HG02943 (cell line): ENCODE measurements at regions not wholly inside any gene's neighbourhood (a gene's known extent, or its start where the extent isn't known, plus 50 kb on each side); places are given as distances from the start of the nearest gene placed in this dataset.

Source experiments
- ATAC-seq: cut with Tn5 transposase; IDR thresholded peaks from one replicate; pipeline ENCODE4 v1.9.1; 2021; ENCODE audit warnings: mild to moderate bottlenecking, low read depth, moderate library complexity; ENCODE audit not compliant: unreplicated experiment

DNA sequence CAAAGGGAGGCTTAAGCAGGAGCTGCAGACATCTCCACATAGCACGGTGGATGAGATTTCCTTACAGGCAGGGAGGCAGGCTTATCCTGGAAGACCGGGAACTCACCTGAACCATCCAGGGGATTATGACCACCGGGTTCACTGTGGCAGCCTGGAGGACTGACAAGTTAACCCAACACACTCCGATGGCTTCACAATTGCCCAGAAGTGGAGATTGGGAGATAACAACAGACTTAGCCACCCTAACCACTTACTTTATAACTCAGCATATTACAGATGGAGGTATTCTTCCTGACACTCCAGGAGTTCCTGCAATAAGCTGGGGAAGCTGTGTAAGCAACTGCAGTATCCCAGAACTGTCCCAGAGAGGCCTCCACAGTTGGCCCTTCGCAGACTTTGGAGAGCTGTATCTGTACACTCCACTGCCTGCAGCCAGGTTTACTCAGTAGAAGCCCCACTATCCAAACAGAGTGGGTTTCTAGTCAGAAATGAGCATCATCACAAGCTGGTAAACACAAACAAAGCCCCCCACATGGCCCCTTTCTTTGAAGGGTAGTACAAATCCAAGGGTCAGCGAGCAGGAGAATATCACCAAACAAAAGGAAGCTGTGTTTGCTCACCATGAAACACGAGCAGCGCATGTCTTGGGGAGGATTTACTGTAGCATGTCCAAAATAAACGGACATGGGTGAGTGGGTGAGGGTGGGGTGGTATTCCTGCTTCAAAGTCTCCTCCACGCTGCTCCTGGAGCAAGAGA, 462.2 kb downstream of the RASEF start:
- ATAC-seq: no peak

DNA sequence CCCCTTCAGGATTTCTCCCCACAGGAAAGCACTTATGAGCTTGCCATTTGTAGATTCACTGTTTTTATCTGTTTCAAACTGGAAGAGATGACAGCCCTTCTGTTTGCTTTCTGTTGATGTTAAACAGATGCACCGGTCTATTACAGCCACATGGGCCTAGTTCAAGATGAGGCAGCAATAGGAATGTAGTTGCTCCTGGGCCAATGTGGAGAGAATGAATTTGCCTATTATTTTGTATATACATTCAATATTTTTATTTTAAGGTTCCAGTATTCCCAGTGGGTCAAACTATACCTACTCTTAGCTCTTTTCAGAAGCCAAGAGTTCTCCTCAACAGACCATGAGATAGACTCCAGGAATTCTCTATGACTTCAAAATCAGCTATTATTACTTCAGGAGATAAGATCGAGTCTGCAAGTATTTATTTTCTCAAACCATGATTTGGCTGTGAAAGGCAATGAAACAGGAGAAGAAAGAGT, 461.6 kb downstream of the RASEF start:
- ATAC-seq: no peak

DNA sequence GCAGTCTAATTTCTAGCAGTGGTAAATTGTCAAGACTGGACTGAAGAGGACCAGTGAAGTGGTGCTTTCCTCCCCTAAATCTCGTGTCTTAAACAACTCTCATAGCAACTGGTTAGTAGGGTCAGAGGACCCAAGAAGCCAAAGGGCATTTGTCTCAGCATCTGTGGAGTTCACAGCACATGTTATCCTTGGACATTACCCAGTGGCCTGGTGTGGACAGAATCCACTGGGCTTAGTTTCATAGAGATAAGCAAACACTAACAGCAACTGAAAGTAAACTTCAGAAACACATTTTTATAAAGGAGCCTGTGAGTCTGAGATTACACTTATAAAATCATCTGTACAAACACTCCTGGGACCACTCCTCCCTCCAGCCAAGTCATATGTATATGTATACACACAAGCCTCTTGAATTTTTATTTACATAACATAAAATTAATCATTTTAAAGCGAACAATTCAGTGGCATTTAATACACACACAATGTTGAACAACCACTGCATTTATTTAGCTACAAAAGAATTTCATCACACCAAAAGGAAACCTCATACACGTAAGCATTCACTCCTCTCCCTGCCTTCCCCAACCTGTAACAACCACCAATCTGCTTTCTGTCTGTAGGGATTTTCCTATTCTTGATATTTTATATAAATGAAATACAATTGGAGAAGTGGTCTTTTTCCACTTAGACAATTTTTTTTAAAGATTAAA, 457.8 kb downstream of the RASEF start:
- ATAC-seq: no peak

DNA sequence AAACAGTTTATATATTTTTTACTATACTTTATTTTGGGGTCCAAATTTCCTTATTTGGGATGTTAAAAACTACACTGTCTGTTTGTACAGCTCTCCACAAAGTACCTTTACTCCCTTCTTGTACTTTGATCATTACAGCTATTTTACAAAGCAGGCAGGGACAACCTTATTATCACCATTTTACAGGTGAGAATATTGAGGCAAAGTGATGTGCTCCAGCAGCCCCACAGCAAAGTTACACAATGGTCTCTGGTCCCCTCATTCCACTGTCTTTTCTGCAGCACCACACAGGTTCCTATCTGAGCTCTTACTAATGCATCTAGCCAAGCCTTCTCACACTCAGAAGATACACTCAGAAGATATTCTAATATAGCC, 457.3 kb downstream of the RASEF start:
- no peak for ATAC-seq

DNA sequence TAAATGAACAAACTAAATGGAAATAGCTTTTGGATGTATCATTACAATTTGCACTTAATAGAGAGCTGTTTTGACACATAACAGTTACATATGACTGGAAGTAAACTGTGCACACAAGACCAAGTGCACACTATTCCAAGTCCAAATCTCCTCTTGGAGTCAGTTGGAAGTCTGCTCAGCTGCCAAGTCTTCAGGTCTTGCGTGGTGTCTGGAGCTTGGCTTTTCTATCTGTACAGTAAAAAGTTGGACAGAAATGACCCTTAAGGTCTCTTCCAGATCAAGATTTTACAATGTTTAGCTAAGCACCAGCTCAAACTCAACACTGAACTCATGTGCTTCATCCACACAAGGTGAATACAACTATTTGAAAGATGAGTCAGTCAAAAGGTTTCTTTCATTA, 456.9 kb downstream of the RASEF start:
- ATAC-seq: no peak

DNA sequence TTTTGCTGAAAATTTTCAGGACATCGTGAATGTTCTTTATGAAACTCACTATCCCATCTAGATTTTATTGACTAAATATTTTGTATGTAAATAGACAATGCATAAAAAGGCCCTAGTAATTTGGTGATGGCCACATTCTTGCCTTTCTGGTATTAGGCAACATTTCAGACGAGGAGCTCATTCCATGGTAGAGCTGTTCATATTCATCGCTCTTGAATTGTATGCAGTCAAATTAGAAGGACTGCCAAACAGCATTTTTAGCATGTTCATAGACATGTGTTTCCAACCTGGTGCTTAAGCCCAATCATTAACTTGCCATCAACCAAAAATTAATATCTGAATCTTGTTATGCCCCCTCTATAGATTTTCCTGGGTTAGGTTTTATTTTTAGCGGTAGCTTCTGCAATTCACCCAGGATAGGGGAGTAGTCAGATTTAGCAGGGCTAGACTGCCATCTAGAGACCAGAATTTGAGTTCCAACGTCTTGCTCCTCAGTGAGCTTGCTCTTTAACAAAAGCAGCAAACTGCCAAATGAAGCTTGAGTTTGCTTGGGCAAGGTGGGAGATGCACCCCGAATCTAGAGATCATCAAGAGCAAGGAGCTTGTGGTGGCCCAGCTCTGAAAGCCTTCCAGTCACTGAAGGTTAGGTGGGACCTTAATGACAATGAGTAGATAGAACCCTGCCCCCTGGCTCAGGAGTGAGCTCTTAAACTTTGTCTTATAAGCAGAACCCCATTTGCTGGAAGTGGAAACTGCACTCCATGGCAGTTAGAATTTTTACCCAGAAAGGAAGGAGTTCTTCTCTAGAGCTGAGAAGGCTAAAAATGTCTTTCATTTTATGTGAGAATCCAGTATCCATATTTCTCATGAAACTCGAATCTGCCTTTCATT, 456.2 kb downstream of the RASEF start:
- ATAC-seq: no peak

DNA sequence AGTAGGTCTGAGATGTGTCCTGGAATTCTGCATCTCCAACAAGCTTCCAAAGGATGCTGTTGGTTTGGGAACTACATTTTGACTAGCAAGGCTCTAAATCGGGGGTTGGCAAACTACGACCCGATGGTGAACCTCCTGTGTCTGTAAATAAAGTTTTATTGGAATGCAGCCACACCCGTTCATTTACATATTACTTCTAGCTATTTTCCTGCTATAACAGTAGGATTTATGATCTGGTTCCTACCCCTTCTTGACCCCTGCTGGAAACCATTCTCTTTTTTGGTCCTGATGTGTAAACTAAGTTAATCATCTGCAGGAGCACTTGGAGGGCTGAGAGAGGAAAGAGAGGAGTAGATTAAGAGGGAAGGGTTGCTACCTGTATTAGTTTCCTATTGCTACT, 454.5 kb downstream of the RASEF start:
- no peak for ATAC-seq

DNA sequence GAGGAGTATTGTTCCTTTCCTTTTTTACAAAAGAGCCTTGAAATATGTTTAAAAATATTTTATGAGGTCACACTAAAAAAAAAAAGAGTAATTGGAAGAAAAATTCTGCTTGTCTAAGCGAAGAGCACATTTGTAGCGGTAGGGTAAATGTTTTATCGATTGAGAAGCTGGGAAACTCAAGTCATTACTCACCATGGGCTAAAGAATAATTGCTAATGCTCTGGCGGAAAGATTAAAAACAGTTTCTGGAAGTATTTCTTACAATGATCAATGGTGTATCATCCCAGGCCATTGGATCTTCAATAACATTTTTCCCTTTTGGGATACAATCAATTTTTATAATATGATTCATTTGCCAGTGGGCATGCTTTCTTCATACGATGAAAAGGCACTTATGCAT, 450.0 kb downstream of the RASEF start:
- no peak for ATAC-seq

DNA sequence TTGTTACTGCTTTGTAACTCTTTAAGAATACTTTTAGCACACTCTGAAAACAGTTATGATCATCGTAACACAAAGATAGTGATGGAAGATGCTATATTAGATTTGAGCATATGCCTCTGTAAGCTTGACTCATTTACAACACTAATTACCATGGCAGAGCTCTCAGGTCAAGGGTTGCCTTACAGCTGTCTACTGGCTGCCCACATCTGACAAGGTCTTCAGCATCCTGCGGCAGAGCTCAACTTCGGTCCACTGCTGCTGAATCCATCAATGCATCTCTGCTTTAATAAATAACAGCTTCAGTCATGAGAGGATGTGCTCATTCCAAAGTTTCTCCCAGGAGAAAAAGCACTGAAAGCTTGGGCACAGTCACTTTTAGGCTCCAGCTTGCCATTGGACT, 449.4 kb downstream of the RASEF start:
- ATAC-seq: no peak

DNA sequence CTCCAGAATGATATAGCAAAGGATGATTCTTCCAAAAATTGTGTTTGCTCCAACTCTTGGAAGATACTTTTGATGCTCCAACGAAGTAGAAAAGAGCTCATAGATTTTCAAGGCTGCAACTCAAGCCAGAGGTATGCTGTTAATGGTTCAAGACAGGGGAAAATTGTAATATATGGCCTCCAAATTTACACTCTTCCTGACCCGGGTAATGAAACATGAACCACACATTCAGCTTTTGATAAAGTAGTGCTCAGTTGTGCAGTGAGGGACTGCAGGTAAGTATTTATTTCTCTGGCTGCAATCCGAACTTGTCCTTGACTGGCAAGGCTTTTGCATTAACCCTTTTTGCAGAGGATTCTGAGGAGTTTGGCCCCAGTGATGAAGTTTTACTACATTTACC, 446.4 kb downstream of the RASEF start:
- no peak for ATAC-seq

DNA sequence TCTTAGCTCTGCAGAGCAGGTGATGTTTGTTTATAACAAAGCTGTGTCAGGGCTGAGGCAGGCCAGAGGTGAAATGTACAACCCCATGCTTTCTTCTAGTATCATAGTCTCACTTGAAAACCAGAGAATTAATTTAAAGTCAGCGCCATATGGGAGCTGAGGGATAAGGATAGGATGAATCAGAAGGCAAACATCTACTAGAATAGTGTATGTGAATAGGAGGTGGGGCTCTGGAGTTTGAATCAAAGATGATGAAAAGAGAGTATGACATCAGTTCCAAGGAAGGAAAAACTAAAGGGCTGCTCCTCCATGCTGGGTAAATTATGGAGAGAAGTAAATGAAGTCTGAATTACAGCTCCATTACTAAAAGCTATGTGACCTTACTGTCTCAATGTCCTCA, 441.5 kb downstream of the RASEF start:
- ATAC-seq: no peak

DNA sequence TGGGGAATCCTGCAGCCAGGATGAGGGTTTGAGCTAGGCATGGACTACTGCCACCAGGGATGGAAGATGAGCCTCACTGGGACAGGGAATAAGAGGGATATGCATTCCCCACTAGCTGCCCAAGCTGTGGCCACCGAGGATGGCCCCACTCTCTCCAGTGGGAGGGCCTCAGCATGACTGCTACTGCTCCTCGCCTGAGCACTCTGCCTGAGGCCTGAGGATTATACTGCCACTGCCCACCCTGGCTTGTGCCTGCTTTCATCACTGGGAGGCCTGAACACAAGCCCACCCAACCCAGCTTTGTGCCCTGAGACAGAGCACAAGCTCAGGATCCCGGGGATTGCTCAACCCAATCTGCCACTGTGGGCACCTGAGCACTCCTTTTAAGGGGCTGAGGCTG, 425.6 kb downstream of the RASEF start:
- no peak for ATAC-seq

DNA sequence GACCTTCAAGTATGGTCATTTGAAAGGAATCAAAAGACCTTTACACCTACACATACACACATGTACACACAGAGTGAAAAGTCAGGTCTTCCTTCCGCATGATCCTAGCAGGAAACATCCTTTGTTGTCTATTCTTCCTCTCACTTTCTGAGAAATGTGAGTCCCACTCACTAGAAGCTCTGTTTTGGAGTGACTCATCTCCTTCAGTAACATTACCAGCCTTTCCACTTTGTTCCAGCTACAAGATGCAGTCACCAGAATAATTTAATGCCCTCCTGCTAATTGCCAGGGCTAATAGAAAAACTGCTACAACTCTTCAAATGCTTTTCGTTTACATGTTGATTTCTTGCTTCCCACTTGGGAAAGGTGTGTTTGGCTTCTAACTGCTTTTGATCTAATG, 417.3 kb downstream of the RASEF start:
- ATAC-seq: no peak

DNA sequence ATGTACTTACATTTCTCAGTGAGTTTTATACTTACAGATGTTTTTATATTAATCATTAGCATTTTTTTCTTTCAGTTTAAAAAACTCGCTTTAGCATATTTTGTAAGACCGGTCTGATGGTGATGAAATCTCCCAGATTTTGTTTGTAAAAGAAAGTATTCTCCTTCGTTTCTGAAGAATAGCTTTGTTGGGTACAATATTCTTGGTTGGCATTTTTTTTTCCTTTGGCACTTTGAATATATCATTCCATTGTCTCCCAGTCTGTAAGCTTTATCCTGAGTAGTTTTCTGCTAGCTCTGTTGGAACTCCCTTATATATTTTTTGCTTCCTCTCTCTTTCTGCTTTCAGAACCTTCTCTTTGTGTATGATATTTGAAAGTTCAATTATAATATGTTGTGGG, 412.6 kb downstream of the RASEF start:
- ATAC-seq: no peak

DNA sequence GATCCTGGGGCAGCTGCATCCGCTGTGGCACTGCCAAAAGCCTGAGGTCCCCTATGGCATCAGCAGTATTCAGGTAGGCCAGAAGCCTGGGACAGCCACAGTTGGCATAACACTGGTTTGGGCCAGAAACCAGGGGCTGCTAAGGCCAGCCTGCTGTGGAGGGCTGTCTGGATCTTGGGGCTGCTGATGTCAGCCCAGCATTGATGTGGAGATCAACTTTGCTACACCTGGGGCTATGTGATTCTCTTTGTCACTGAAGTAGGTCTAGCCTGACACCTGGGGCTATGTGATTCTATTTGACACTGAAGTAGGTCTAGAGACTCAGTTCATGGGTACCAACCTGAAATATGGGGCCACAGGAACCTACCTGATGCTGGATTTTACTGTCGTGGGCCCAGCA, 411.5 kb downstream of the RASEF start:
- ATAC-seq: no peak

DNA sequence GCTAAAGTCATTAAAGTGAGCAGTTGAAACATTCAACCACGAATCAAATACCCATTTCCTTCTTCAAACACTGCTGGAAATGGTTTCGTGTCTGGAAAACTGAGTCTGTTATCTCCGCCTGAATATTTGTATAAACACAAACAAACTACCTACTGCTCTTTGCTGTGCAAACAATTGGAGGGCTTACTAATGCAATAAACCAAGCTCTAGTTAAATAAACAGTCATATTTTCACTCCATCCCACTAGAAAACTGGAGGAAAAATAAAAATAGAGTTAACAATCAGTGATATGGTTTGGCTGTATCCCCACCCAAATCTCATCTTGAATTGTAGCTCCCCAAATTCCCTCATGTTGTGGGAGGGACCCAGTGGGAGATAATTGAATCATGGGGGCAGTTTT, 397.6 kb downstream of the RASEF start:
- ATAC-seq: no peak

DNA sequence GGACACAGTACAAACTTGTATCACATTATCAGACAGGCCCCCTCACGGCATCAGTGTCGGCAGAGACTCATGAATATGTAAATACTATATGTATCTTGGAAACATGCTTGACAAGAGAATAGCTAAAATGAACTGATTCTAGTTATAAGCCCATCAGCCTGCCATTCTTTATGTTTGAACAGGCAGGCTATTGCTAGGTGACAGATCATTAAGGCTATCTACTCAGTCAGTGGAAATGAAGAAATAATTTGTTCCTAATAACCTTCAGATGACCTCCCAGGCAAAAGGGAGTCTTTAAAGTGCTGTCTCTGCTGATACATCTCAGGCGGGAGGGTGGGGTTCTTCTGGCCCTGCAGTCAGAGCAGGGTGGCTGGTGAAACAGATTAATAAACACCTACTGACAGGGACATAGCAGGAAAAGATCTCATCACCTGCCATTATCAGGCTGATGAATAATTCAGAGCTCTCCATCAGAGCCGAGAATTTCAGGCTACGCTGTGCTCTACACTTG, 394.2 kb downstream of the RASEF start:
- no peak for ATAC-seq

DNA sequence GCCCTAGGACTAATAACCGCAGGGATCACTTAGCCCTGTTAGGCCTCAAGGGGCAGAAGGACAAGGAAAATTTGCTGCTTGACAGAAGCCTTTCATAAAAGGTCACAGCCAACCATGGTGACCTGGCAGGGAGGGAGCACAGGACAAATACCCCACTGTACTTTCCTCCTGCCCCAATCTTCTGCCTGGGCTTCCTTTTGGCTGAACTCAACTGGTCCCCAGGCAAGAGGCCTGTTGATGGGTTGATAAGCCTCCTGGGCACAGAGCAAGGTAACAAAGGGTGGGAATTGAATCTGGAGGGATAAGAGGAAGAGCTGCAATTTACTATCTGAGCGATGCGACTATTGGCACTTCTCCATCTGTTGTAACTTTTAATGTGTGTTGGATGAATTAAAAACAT, 392.9 kb downstream of the RASEF start:
- no peak for ATAC-seq

DNA sequence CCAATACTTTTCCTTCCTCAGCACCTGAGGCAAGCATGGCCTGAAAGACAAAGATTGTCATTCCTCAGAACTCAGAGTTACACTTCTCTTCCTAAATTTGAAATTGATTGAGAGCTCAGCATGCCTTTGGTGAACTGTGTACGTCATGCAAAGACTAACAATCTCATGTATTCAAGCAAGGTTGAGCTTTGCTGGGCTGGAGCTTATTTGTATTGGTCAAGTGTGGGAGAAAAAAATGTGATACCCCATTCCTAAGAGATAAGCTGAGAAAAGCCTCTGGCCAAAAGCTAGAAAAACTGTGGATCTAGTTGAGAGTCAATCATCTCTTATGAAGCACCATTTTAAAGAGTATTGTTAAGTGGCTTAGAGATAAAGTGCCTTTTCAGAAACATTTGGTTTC, 392.2 kb downstream of the RASEF start:
- no peak for ATAC-seq

DNA sequence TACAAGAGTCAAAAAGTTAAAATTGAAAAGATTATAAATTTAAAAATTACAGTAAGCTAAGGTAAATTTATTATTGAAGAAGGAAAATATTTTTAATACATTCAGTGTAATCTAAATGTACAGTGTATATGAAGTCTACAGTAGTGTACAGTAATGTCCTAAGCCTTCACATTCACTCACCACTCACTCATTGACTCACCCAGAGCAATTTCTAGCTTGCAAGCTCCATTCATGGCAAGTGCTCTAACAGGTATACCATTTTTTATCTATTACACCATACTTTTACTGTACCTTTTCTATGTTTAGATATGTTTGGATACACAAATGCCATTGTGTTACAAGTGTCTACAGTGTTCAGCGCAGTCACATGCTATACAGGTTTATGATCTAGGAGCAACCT, 389.7 kb downstream of the RASEF start:
- no peak for ATAC-seq

DNA sequence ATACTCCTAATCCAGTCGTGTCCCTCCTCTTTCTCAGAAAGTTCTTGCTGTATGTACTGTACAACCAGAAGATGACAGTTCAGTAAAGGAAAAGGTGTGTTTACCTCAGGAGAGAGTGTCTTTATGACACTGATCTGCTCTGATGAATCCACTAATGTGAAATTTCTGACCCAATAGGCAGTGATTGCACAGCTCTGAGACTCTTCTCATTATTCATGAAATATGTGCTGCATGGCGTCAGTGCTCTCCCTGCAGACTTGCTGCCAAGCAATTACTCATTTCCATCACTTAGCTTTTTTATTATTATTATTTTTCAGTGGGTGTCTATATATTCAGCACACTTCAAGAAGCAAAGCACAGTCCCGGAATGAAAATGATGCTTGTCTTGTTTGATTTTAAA, 389.0 kb downstream of the RASEF start:
- no peak for ATAC-seq
